ENCODE measurements at regions not wholly inside any gene's neighbourhood (a gene's known extent, or its start where the extent isn't known, plus 50 kb on each side); places are given as distances from the start of the nearest gene placed in this dataset.

GRCh38 chr2:10191554-10191953, 69.0 kb downstream of the RRM2 start:
- no peak for TF ChIP-seq POLR2A (IDR thresholded peaks at IDR 0.05)
- TF ChIP-seq CTCF (IDR thresholded peaks at IDR 0.05): no peak
